ENCODE measurements at regions not wholly inside any gene's neighbourhood (a gene's known extent, or its start where the extent isn't known, plus 50 kb on each side); places are given as distances from the start of the nearest gene placed in this dataset.

- TF ChIP-seq EZH2 (IDR thresholded peaks at IDR 0.05) (no peak), CTCF (IDR thresholded peaks at IDR 0.05) (no peak), EZH2phosphoT487 (IDR thresholded peaks at IDR 0.05) (no peak)
Observed at GRCh38 chr7:84800846-84801245, 386.0 kb downstream of the SEMA3D start.

Data from neural progenitor cell (in vitro differentiated cells).